ENCODE measurements at regions not wholly inside any gene's neighbourhood (a gene's known extent, or its start where the extent isn't known, plus 50 kb on each side); places are given as distances from the start of the nearest gene placed in this dataset.

GRCh38 chr1:232518349-232518748 lies 111.6 kb downstream of the SIPA1L2 start:
- no peak for ATAC-seq

- ATAC-seq = no peak
Measured at GRCh38 chr1:232517204-232517603, 112.7 kb downstream of the SIPA1L2 start.

GRCh38 chr1:232515706-232516105 lies 114.2 kb downstream of the SIPA1L2 start:
- ATAC-seq = no peak

DNA sequence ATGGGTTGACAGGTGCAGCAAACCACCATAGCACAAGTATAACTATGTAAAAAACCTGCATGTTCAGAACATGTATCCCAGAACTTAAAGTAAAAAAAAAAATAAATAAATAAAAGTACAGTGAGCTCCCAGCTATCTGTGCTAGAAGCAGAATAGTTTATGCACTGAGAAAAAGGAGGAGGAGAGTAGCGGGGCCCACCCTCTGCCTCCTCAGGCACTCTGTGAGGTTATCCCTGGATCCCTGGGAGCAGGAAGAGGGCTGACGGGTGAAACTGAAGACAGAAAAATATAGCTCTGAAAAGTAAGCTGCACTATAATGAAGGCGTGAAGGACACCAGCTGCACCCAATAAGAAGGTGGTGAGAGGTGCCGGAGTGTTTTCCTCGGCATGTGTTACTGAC lies 117.2 kb downstream of the SIPA1L2 start:
- no peak for ATAC-seq

- ATAC-seq = no peak
Measured at GRCh38 chr1:232511172-232511571, 118.8 kb downstream of the SIPA1L2 start.

DNA sequence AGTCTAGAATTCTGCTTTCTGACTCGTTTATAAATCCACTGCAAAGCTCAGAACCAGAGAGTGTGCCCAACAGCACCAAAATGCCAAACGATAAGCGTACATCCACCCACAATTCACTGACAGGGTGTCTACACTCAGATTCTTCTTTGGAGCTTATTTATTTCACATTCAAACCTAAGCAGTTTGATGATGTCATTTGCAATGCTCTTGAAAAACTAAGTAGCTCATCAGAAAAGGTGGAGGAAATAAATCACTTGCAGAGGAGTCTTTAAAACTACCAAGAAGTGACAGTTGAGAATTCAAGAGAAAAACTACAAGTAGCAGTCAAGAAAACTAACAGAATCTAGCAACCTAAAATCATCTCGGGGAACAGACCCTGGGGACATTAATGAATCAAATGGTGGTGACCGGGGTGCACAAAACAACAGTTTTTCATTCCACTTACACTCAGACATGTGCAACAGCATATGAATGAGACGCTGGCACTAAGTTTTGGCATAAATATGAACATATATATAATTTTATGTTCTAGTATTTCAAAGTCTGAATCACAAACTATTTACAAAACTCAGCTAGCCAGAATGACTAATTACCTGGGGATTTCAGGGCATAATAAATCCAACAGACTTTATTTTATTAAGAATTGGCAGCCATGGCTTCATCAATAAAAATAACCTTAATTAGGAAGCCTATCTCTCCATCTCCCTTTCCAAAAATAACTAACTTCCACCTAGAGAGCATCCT lies 119.4 kb downstream of the SIPA1L2 start:
- ATAC-seq = no peak

GRCh38 chr1:232509570-232509969 lies 120.4 kb downstream of the SIPA1L2 start:
- no peak for ATAC-seq

DNA sequence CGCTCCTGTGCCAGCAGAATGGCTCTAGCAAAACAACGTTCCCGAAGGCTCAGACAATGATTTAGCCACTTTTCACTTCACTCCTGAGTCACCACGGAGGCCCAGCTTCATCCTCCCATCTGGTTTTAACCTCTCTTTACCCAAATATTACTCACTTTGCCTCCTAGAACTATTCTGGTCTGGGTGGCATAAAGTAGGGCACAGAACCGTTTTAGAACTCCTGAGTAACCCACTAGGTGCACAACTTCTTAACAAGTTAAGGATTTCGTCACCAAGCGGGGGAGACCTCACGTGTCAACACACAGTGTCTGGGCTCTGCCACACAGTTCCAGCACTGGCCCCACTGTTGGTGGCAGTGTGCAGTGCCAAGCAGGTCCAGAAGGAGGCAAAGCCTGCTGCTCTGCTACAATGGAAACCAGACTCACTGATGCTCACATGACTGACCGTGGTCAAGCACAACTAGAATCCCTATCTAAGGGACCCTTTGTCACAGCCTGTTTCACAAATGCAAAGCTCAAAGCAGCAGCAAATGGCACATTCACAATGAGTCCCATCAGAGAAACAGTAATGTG lies 121.7 kb downstream of the SIPA1L2 start:
- no peak for ATAC-seq

DNA sequence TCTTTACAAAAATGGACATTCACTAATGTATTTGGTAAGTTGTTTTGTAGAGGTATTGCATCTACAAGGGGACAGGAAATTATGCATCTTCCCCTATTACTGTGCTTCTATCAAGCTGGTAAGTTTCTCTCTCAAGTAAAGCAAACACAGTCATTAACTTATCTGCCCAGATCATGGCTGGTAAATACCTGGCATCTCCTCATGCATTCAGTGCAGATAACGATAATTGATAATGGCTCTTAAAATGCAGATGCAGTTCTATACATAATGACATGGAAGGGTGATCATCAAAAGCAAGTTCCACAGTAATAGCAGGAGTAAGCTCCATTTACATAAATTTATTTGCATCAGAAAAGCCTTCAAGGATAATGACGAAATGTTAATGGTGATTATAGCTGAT lies 122.4 kb downstream of the SIPA1L2 start:
- no peak for ATAC-seq

GRCh38 chr1:232505884-232506283 lies 124.0 kb downstream of the SIPA1L2 start:
- ATAC-seq = no peak

- ATAC-seq = no peak
Measured at GRCh38 chr1:232504651-232505050, 125.3 kb downstream of the SIPA1L2 start.

GRCh38 chr1:232503497-232503896 lies 126.4 kb downstream of the SIPA1L2 start:
- no peak for ATAC-seq

DNA sequence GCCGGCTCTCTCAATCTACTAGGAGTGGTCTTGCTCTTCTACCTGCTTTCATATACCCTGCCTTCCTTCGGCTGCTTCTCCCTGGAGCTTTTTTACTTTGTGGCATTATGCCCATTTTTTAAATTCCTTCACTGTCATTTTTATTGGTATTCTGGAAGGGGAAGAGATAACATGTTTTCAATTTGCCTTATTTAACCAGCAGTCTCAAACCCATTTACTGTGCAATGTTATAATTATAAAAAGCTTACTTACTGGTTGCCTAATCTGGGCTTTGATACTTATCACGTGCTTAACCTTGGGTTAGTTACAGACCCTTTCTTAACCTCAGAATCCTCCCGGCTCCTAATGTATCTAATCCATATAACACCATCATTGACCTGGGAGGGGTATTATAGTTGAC lies 128.1 kb downstream of the SIPA1L2 start:
- ATAC-seq = no peak

DNA sequence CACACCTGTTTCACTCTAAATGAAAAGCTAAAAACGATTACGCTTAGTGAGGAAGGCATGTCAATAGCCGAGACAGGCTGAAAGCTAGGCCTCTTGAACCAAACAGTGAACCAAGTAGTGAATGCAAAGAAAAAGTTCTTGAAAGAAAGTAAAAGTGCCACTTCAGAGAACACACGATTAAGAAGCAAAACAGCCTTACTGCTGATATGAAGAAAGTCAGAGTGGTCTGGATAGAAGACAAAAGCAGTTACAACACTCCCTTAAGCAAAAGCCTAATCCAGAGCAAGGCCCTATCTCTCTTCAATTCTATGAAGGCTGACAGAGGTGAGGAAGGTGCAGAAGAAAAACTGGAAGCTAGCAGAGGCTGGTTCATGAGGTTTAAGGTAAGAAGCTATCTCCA lies 130.7 kb downstream of the SIPA1L2 start:
- no peak for ATAC-seq

DNA sequence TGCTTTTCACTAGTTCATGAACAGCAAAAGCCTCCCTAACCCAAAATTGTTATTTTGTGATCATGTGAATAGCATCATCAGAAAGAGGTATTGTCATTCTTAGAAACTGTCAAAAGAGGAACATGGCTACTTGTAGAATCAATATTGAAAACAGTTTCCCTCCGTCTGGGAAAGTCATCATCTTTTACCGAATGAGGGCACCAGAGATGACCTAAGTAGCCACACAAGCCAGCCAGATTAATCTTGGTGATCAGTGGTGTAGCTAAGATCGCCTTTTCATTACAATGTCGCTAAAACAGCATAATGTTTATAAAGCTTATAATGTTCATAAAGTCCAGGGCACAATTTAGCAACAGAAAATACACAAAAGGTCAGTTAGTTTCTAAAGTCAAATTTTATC lies 136.1 kb downstream of the SIPA1L2 start:
- ATAC-seq = no peak

- no peak for ATAC-seq
Measured at GRCh38 chr1:232489256-232489655, 140.7 kb downstream of the SIPA1L2 start.

DNA sequence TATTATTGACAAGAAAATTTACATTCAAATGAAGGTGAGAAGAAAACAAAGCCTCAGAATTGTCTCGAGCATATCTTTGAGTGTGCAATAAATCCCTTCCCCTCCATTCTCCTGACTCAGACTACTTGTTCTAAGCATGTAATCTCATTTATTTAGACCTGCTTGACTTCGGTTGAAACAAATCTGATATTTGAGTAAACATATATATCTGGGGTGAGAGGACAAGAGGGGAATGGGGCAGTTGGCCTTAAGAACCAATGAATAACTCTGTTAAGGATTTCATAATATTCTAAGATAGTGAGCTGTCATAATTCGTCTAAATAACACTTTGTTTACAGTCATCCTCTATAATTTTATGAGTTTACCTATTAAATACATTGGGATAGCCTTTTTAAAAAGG lies 142.7 kb downstream of the SIPA1L2 start:
- no peak for ATAC-seq

DNA sequence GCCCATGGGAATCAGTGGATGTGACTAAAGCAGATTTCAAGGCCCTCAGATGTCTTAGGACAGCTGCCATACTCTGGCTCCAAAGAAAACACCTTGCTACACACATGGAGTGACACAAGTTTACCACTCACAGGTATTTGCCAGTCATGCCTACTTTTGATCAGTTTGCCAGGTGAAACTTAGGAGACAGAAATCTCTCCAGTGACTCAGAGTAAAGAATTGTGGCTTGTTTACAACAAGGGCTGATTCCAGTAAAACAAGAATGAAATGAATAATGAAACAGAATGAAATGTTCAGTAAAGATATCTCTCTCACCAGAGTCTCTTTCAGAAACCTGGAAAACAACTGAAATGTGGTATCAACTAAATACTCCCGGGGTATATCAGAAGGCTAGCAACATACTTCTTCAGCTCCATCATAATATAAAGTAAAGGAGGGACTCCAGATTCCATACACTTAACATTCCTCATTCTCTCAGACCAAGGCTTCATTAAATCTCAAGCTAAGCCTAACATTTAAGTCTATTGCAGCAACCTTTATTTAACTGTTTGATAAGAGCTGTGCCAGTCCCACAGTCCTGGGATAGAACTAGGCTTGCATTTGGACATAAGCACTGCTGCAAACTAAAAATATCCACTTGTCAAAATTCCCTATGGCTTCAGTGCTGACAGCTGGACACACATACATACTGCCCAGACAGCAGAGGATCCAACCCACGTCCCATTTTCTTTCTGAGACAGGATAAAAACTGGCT lies 143.3 kb downstream of the SIPA1L2 start:
- ATAC-seq = no peak

GRCh38 chr1:232486006-232486405 lies 143.9 kb downstream of the SIPA1L2 start:
- no peak for ATAC-seq

DNA sequence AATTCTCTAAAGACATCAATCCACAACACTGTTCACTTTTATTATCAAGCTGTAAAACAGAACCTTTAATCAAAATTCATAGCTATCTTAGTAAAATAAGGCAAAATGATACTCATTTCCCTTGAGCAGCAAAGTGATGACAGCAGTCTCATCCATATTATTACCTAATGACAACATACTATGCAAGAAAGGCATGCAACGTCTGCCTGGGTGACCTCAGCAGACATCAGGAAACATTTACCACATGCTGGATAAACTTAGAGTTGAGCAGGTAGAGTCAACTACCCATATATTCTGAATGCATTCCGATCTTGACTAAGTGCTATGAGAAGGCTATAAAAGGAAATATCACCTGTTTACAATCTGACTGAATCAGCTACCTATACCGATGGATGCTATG lies 145.1 kb downstream of the SIPA1L2 start:
- no peak for ATAC-seq

DNA sequence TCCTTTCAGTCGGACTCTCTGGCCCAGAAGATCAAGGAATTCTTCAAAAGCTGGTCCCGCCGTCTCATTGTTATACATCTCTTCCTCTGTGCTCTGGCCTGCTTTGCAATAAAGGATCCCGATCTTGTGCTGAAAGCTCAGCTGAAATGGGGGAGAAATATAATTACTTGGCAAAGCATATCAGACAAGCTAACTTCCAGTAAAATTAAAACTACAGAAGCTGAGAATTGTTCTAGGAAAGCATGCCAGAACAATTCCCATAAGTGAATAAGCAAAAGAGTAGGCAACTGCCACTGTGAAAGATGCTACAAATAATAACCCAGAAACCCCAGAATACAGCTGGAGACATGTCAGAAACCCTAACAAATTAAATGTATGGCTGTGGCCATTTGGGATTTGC lies 146.1 kb downstream of the SIPA1L2 start:
- ATAC-seq = no peak

- no peak for ATAC-seq
Measured at GRCh38 chr1:232481091-232481490, 148.8 kb downstream of the SIPA1L2 start.

- ATAC-seq = no peak
Measured at GRCh38 chr1:232477728-232478127, 152.2 kb downstream of the SIPA1L2 start.

- no peak for ATAC-seq
Measured at GRCh38 chr1:232476538-232476950, 153.4 kb downstream of the SIPA1L2 start.

Data from activated CD4-positive, CD25-positive, alpha-beta regulatory T cell treated with anti-CD3 and anti-CD28 coated beads, Interleukin-2, amount 50 U/mL, for 24 hours (primary cell).